Kidney capillary endothelial cell (primary cell): ENCODE measurements at regions not wholly inside any gene's neighbourhood (a gene's known extent, or its start where the extent isn't known, plus 50 kb on each side); places are given as distances from the start of the nearest gene placed in this dataset.

ENCODE experiments used
- DNase-seq: peaks from one replicate; pipeline ENCODE4 v3.0.0-alpha.2; 2018; ENCODE audit warnings: low spot score

DNA sequence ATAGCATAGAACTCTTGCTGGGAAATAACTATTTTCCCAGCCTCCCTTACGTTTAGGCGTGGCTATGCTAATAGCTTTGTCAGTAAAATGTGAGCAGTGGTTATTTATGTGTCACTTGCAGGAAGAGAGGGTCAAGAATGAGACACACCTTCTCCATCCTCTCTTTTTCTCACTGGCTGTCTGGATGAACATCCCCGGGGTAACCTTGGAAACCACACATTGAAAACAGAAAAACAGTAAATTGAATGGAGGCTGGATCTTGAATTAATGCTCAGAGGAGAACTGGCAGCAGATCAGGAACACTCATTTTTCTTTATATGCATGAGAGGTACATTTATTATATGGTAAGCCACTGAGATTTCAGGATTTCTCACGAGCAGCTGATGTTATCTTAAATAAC is 127.6 kb downstream of the DNAJB9 start:
- no peak for DNase-seq

DNA sequence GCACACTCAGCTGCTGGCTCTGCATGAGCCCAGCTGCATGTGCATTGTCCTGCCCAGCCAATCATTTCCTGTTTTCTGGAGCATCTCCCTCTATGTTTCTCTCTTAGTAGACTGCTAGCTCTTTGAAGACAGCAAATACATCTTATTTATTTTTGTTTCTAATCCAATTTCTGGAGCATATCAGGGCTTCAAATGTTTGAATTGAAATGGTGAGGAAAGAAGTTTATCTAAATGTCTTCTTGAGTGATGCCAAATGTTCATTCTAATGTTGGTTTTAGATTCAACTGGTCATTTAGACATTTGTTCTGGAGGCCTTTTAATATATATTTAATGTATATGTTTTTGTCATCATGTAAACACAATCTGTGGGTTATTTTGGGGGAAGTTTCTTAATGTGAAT is 141.9 kb downstream of the DNAJB9 start:
- DNase-seq: no peak

DNA sequence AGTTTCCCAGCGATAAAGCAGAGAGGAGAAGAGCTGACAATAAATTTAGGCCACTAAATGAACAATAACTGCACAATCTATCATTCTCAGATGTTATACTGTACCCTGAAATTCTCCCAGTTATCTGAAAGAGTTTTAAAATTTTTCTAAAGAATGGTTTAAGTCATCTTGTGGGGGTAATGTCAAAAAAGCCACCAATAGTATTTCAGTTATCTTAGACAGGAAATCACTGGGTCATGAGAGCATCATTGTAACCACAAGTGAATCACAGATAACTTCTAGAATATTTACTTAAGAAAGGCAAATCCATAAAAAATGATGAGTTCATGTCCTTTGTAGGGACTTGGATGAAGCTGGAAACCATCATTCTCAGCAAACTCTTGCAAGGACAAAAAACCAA is 147.1 kb downstream of the DNAJB9 start:
- DNase-seq: peak; percentile 2

DNA sequence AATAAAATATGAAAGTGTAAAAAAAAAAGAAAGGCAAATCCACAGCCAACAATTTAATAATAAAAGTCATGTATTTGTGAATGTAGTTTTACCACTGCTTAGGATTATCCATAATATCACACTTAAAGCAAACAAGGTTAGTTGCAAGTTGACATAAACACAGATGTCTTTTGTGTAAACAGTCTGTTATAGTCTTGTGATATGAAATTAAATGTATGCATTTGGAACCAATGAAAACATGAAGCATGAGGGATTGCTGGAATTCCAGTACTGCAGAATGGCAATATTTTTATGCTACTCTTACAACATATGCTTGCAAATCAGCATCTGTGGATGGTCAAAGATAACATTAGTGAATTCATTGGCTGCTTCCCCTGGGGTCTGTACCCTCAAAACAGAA is 148.1 kb downstream of the DNAJB9 start:
- no peak for DNase-seq

DNA sequence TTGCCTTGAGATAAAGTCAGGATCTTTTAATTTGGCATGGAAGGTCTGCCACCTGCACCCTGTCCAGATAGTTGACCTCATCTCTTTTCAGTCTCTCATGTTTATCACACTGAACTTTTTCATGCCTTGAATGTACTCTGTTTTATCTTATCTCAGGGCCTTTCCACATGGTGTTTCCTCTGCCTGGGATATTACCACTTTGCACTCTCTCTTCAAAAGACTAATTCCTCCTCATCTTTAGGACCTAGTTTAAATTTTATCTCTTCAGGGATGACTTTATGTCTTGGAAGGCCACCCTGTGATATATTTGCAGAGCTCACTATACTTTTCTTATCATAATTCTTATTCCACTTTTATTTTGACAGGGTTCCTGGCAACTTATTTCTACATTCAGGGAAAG is 150.0 kb downstream of the DNAJB9 start:
- no peak for DNase-seq

DNA sequence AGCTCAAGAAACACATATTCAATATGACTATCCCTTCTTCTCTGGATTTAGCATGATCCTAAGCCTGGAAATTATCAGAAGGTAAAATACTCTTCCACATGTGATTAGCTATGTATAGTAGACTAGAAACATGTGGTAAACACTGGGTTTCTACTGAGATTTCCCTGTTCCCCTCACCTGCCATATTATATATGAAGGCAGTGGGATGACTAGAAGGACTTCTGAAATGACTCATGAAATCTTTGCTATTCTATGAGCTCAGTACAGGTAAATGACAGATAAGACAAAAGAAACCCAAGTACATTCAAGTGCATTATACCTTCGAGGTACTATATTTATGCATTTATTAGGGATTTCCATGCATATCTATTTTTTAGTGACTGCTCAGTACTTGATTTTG is 152.9 kb downstream of the DNAJB9 start:
- DNase-seq: no peak

DNA sequence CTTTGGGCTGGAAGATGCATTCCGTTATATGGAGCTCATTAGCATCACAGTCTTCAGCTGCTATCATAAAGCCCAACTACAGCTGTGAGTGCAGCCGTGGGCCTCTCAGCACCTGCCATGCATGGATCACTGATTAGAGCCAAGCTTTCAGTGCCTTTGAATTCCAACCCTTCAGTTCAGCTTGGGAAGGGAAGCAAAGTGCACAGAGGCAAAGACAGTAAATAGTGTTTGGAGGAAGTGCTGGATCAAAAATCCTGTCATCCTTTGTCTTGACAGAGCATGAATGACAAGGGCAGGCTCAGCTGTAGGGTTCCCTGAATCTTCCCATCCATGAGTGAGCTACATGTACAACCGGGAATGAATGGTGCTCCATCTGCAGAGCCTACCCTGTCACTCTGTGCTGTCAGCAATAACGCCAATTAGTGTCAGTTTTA is 153.7 kb downstream of the DNAJB9 start:
- DNase-seq: no peak

DNA sequence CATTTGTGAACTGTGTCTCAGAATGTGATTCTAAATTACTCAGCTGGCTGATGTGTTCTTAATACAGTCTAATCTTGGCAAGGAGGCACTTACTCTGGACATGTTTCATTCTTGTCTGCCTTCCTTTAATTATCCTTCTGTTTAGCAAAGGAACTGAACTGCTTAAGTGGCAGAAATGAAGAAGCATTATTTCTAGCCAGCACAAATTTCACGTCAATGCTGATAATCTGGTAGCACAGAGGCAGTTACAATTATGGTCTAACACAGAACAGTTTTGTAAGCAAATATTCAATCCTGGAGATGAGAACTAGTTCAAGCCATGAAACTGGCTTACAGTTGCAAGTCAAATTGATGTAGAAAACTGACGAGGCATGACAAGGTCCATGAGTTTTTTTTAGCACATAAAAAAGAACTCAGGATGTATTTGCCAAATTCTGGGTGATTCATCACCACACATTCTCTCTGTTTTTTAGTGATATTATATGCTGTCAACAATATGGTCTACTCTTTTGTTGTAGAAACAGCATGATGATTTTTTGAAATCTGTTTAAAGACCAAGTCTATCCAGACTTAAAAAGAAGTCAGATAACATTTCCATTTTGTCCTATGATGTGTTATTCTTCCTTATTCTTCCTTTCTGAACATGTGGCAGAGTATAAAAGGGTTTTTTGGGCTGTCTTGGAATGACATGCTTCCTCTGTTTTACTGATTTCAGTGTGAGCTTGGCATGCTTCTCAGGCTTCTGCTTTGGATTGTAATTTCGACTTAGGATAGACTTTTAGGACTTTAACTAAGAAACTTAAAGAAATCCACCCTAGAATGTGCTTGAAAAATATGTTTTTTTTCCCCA is 154.8 kb downstream of the DNAJB9 start:
- no peak for DNase-seq

DNA sequence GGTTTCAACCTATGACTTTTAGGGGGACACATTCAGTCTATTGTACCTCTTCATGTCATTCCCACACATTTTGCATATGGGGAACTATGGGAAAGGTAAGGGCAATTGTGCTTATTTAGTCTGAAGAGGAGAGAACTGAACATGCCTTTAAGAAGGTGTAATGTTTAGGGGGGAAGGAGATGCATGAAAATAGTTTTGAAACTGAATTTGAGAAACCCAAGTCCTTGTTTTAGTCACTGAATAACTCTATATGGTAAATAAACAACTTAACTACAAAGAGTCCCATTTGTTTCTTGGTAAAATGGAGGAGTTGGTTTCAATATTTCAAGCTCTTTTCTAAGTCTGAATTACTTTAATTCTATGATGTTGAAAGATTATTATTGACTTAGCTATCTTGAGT is 166.1 kb downstream of the DNAJB9 start:
- DNase-seq: no peak

DNA sequence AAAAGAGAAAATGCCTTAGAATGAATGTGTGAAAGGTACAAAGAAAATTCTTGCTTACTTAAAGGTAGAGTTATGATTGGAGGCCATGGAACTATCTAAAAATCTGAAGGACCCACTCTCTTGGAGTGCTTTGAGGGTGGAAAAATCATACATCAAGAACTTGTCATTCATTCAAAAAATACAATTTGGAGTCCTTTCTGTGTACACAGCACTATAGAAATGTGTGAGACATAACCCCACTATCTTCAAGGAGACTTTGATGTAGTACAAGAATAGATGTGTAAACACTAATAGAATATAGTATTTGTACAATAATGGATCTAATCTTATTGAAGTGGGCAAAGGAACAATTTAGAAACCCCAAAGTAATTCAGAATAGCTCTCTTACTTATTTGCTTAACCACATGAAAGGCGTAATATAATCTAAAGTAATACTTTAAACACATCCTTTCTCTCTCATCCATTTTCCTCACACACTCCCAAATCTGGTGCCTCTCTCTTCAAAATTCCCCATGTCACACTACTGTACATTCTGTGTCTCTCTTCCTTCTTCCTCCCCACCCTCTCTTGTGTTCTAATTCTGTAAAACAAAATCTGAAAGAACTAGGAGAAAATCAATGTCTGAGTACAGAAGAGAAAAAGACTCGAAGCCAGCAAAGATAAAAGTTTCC is 166.7 kb downstream of the DNAJB9 start:
- no peak for DNase-seq

DNA sequence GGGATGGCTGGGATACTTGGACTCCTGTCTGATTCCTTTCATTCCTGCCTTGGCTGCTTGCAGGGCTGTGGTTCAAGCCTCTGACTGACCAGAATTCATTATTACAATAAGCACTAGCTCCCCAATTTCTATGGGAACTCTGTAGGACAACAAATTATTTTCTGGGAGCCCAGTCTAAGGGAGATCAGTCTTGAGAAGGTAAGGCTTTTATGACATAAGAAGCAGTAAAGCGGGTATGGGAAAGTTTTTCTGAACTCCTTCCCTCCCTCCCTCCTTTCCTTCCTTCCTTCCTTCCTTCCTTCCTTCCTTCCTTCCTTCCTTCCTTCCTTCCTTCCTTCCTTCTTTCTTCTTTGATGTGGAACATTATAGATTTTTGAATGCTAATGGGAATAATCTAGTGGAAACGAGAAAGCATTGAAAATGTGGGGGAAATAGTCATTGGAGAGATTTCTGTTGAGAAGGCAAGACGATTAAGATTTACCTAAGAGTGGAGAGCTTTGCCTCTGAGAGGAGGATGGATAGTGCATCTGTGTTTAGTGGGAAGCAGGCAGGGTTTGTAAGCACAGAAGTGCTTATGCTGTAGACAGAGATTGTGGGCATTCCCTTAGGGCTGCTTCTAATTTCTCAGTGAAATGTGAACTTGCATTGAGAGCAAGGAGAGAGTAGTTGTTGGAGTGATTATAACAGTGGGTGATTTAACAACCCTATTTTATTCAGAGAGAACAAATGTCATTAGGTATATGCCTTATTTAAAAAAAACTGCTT is 201.5 kb downstream of the DNAJB9 start:
- no peak for DNase-seq

DNA sequence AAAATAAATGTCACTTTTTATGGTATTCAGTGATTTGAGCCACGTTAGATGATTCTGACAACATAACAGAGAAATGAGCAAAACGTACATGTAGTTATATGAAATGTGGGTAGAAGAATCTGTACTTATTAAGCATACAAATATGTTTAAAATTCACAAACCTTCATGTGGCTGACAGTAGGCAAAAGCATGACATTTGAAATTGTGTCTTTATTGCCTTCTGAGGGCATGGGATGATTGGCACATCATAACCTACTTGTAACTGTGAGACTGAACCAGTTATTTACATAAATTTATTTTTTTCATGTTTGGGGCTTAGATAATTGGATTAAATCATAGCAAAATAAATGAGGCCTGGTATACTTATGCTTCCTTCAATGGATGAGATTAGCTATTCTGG is 202.2 kb downstream of the DNAJB9 start:
- no peak for DNase-seq

DNA sequence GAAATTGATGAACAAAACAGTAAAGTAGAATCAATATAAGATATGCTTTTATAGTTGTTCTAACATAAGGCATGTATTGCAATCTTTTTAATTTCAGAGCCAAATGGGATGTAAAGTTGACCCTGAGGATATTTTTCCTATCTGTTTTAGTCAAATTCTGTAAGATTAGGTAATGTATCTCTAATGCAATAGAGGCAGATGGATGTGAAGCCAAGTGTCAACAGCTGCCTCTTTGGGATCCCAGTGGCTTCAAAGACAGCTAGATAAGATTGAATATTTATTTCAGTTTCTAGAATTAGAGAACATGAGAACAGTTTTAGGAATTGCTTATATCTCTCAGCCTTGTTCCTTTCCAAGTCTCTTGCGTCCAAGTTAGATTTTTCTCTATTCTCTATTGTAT is 208.3 kb downstream of the DNAJB9 start:
- DNase-seq: no peak

DNA sequence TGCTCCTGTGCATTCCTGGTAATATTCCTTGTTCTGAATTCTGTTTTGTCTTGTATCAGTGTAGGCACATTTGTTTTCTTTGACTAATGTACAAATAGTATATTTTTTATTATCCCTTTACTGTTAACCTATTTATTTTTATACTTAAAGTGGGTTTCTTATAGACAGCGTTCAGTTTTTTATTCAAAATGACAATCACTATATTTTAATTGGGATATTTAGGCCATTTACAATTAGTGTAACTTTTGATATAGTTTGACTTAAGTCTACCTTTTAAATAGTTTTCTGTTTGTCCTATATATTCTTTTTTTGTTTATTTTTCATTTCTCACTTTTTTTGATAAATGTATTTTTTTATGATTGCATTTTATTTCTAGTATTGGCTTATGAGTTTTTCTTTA is 219.8 kb downstream of the DNAJB9 start:
- DNase-seq: no peak

DNA sequence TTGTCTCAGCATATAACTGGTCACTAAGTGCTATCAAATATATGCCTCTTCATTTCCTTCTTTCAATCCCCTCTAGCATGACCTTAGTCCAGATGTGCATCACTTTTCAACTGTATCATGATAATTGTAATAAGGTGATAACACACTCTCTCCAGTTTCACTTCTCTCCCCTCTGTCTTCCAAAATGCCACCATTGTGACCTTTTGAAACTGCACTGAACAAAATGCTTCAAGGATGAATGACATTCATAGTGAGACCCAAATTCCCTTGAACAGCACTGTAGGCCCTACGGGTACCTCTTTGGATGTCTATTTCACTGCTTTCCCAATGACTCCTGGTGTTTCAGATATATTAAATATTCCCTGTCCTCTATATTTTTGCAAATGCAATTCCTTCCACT is 224.8 kb downstream of the DNAJB9 start:
- DNase-seq: no peak

DNA sequence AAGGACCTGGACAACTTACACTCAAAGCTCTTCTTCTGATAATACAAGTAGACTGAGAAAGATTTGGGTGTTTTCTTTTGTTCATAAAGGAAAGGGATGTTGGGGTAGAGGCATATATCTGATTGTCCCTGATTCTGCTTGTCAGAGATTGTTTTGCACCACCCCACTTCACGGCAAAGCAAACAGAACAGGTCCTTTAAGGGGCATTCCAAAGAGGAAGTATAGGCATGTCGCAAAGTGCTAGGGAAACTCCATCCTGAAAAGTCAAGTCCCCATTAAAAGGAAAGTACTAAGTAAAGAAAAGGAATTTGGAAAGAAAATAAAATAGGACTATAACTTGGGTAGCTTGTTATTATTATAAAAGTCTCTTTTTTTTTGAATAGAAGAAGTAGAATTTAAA is 233.0 kb downstream of the DNAJB9 start:
- no peak for DNase-seq

DNA sequence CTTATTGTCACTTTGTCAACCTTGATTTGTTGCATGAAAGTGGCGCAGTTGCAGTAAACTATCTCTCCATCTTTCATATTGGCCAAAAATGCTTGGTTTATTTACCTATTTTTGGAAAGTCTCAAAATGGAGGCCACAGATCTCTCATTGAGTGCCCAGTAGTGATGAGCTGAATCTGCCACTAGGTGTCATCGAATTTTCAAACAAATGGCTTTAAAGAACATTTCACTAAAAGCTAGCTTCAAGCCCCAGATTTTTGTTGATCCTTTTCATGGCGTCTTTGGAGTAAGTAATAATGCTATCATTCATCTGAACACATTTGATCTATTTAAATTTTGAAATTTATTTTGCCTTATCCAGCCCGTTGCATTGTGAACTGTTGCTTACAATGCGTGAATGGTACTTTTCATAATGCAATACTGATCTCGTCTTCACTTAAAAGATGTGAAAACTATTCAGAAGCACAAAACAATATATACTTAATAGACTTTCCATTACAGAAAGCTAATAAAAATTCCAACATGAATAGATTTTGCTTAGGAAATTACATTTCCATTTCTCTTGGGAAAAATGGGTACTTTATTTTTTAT is 236.2 kb downstream of the DNAJB9 start:
- peak; percentile 13 for DNase-seq

DNA sequence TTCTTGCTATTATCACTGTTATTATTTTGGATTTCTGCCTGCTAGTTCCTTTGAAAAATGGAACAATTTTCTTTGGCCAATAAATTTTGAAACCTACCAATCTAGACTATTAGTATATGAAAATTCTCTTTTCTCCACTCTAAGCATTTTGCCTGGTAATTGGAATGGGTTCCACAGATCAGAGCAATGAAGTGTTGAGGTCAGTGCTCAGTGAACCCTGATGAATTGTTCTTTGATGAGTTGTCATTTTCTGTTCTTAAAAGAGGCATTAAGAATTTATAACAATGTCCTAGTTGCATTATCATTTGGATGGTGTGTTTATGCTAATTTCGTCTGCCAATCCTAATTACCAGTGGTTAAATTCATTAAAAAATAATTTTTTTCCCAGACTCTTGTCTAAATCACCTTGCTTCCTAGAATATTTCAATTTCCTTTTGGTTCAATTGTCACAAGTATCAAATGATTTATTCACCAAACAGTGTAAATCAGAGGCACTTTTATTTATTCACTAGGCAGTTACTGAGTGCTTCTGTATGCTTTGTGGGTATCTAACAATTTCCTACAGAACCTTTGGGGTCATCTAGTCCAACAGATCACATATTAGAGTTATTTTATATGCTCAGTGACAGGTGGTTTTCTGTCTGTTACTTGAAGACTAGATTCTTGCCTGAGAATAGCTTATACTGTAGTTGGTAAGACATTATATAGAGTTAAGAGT is 239.0 kb downstream of the DNAJB9 start:
- no peak for DNase-seq

DNA sequence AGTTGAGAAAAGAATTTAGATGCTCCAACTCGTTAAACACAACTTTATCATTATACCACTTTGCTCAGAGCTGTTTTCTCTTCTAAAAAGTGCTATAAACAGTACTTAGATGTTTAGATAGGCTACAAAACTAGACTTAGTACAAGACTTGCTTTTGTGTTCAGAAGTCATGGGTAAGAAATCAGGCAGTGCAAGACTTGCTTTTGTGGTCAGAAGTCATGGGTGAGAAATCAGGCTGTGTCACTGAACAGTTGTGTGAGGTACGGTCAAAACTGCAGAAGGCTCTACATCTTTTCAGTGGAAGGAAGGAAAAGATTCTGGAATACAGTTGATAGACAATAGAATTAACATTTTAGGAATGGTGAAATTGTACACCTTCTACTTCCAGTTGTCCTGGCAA is 239.7 kb downstream of the DNAJB9 start:
- no peak for DNase-seq

DNA sequence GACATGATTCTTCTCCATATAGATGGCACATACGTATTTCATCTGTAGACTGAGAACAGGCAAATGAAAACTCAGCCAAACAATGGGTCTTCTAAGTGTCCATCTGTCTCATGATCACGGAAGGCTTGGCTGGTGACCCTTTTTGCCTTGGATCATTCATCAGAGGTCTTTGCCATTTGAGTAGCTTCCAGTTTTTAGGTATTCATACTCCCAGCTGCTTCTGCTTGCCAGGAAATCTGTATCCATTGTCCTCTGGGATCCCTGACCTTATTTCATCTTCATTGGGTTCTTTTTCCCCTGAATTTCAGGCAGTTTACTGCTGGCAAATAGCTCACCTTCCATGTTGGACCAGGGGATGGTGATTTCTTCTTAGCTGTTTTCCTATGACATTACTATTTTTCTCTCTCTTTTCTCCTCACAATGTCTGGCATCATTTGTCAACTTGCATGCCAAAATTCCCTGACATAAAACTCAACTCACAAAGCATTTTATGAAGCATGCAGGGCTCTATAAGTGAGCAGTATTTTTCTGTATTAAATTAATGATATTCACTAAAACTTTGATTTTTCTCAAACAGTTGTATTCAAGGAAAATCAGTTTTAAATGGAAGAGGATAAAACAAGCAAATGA is 241.2 kb downstream of the DNAJB9 start:
- no peak for DNase-seq

DNA sequence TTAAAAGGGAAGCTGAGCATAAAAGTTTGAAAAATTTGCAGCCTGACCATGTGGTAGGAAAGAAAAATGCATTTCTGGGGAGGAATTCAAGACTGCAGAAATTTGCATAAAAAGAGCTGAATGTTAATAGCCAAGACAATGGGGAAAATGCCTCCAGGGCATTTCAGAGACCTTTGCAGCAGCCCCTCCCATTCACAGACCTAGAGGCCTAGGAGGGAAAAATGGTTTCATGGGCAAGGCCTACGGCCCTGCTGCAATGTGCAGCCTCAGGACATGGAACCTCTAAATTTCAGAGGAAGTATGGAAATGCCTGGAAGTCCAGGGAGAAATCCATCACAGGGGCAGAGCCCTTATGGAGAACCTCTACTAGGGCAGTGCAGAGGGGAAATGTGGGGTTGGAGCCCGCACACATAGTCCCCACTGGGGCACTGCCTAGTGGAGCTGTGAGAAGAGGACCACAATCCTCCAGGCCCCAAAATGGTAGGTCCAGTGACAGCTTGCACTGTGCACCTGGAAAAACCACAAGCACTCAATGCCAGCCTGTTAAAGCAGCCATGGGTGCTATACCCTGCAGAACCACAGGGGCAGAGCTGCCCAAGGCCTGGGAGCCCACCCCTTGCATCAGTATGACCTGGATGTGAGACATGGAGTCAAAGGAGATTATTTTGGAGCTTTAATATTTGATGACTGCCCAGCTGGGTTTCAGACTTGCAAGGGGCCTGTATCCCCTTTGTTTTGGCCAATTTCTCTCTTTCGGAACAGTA is 243.8 kb downstream of the DNAJB9 start:
- DNase-seq: no peak
